ENCODE measurements at regions not wholly inside any gene's neighbourhood (a gene's known extent, or its start where the extent isn't known, plus 50 kb on each side); places are given as distances from the start of the nearest gene placed in this dataset.
"Not testable (repeated sequence)": the region's sequence is repeated elsewhere in the genome, so short reads cannot be mapped to it uniquely, and the experiment has no call there.

GRCh38 chr14:106115401-106115800 lies 589.0 kb downstream of the TMEM121 start:
- Histone ChIP-seq H3K4me3 (ENCODE audit: low read depth, low read length) (no peak overlapping the region), H3K9me3 (ENCODE audit: control insufficient read depth, insufficient read depth, low read depth, low read length) (peaks cover 21% of the 10 kb centered on the region; the same call in 1 of the 2 replicates), H3K27me3 (ENCODE audit: control insufficient read depth, insufficient read depth, low read length) (peaks cover 6% of the 10 kb centered on the region; the same call in 1 of the 2 replicates), H3K36me3 (ENCODE audit: control insufficient read depth, insufficient read depth, low read length) (no peaks in the 10 kb centered on the region), H3K27ac (ENCODE audit: low read depth, low read length) (no peak overlapping the region), H3K4me1 (ENCODE audit: control insufficient read depth, insufficient read depth, low read length) (no peaks in the 10 kb centered on the region), H3K9ac (ENCODE audit: low read length) (no peak overlapping the region)

GRCh38 chr14:106116339-106116930 lies 590.1 kb downstream of the TMEM121 start:
- H3K36me3 ChIP-seq (ENCODE audit: control insufficient read depth, insufficient read depth, low read length); H3K27me3 ChIP-seq (ENCODE audit: control insufficient read depth, insufficient read depth, low read length); H3K9ac ChIP-seq (ENCODE audit: low read length); H3K27ac ChIP-seq (ENCODE audit: low read depth, low read length); H3K4me3 ChIP-seq (ENCODE audit: low read depth, low read length); H3K4me1 ChIP-seq (ENCODE audit: control insufficient read depth, insufficient read depth, low read length): not testable (repeated sequence)
- H3K9me3 ChIP-seq (ENCODE audit: control insufficient read depth, insufficient read depth, low read depth, low read length) = peaks cover 27% of the 10 kb centered on the region; the same call in 1 of the 2 replicates

GRCh38 chr14:106120101-106120500 lies 593.7 kb downstream of the TMEM121 start:
- H3K4me1 ChIP-seq (ENCODE audit: control insufficient read depth, insufficient read depth, low read length) = no peaks in the 10 kb centered on the region
- no peak overlapping the region for H3K4me3 ChIP-seq (ENCODE audit: low read depth, low read length)
- no peaks in the 10 kb centered on the region for H3K36me3 ChIP-seq (ENCODE audit: control insufficient read depth, insufficient read depth, low read length)
- no peak overlapping the region for H3K27ac ChIP-seq (ENCODE audit: low read depth, low read length)
- H3K9ac ChIP-seq (ENCODE audit: low read length) = no peak overlapping the region
- H3K9me3 ChIP-seq (ENCODE audit: control insufficient read depth, insufficient read depth, low read depth, low read length) = peaks cover 39% of the 10 kb centered on the region; the same call in 1 of the 2 replicates
- peaks cover 10% of the 10 kb centered on the region; the same call in 1 of the 2 replicates for H3K27me3 ChIP-seq (ENCODE audit: control insufficient read depth, insufficient read depth, low read length)

- H3K27me3 ChIP-seq (ENCODE audit: control insufficient read depth, insufficient read depth, low read length) = peaks cover 3% of the 10 kb centered on the region; the same call in 1 of the 2 replicates
- no peak overlapping the region for H3K4me3 ChIP-seq (ENCODE audit: low read depth, low read length)
- H3K4me1 ChIP-seq (ENCODE audit: control insufficient read depth, insufficient read depth, low read length) = no peaks in the 10 kb centered on the region
- no peak overlapping the region for H3K9ac ChIP-seq (ENCODE audit: low read length)
- no peaks in the 10 kb centered on the region for H3K36me3 ChIP-seq (ENCODE audit: control insufficient read depth, insufficient read depth, low read length)
- peaks cover 28% of the 10 kb centered on the region; the same call in 1 of the 2 replicates for H3K9me3 ChIP-seq (ENCODE audit: control insufficient read depth, insufficient read depth, low read depth, low read length)
- no peak overlapping the region for H3K27ac ChIP-seq (ENCODE audit: low read depth, low read length)
Observed at GRCh38 chr14:106129274-106129673, 602.9 kb downstream of the TMEM121 start.

- not testable (repeated sequence) for H3K27ac ChIP-seq (ENCODE audit: low read depth, low read length); H3K27me3 ChIP-seq (ENCODE audit: control insufficient read depth, insufficient read depth, low read length); H3K36me3 ChIP-seq (ENCODE audit: control insufficient read depth, insufficient read depth, low read length); H3K9ac ChIP-seq (ENCODE audit: low read length); H3K4me3 ChIP-seq (ENCODE audit: low read depth, low read length); H3K4me1 ChIP-seq (ENCODE audit: control insufficient read depth, insufficient read depth, low read length)
- H3K9me3 ChIP-seq (ENCODE audit: control insufficient read depth, insufficient read depth, low read depth, low read length) = peaks cover 31% of the 10 kb centered on the region; the same call in 1 of the 2 replicates
Observed at GRCh38 chr14:106129904-106130661, 603.7 kb downstream of the TMEM121 start.

GRCh38 chr14:106133126-106133525 lies 606.7 kb downstream of the TMEM121 start:
- not testable (repeated sequence) for H3K4me3 ChIP-seq (ENCODE audit: low read depth, low read length); H3K27ac ChIP-seq (ENCODE audit: low read depth, low read length); H3K9ac ChIP-seq (ENCODE audit: low read length); H3K36me3 ChIP-seq (ENCODE audit: control insufficient read depth, insufficient read depth, low read length); H3K27me3 ChIP-seq (ENCODE audit: control insufficient read depth, insufficient read depth, low read length); H3K4me1 ChIP-seq (ENCODE audit: control insufficient read depth, insufficient read depth, low read length)
- peaks cover 21% of the 10 kb centered on the region; the same call in 1 of the 2 replicates for H3K9me3 ChIP-seq (ENCODE audit: control insufficient read depth, insufficient read depth, low read depth, low read length)

GRCh38 chr14:106134886-106135285 lies 608.5 kb downstream of the TMEM121 start:
- Histone ChIP-seq H3K9ac (ENCODE audit: low read length) (no peak overlapping the region), H3K9me3 (ENCODE audit: control insufficient read depth, insufficient read depth, low read depth, low read length) (peaks cover 5% of the 10 kb centered on the region; the same call in 1 of the 2 replicates), H3K4me1 (ENCODE audit: control insufficient read depth, insufficient read depth, low read length) (no peaks in the 10 kb centered on the region), H3K27ac (ENCODE audit: low read depth, low read length) (no peak overlapping the region), H3K4me3 (ENCODE audit: low read depth, low read length) (no peak overlapping the region), H3K27me3 (ENCODE audit: control insufficient read depth, insufficient read depth, low read length) (peaks cover 3% of the 10 kb centered on the region; the same call in 1 of the 2 replicates), H3K36me3 (ENCODE audit: control insufficient read depth, insufficient read depth, low read length) (no peaks in the 10 kb centered on the region)

GRCh38 chr14:106141242-106142220 lies 615.1 kb downstream of the TMEM121 start:
- H3K4me1 ChIP-seq (ENCODE audit: control insufficient read depth, insufficient read depth, low read length) = no peaks in the 10 kb centered on the region
- H3K9me3 ChIP-seq (ENCODE audit: control insufficient read depth, insufficient read depth, low read depth, low read length) = peaks cover 27% of the 10 kb centered on the region
- no peak overlapping the region for H3K4me3 ChIP-seq (ENCODE audit: low read depth, low read length)
- H3K27ac ChIP-seq (ENCODE audit: low read depth, low read length) = no peak overlapping the region
- H3K27me3 ChIP-seq (ENCODE audit: control insufficient read depth, insufficient read depth, low read length) = no peaks in the 10 kb centered on the region
- no peak overlapping the region for H3K9ac ChIP-seq (ENCODE audit: low read length)
- H3K36me3 ChIP-seq (ENCODE audit: control insufficient read depth, insufficient read depth, low read length) = no peaks in the 10 kb centered on the region

GRCh38 chr14:106145731-106146130 lies 619.3 kb downstream of the TMEM121 start:
- H3K4me1 ChIP-seq (ENCODE audit: control insufficient read depth, insufficient read depth, low read length); H3K36me3 ChIP-seq (ENCODE audit: control insufficient read depth, insufficient read depth, low read length); H3K4me3 ChIP-seq (ENCODE audit: low read depth, low read length); H3K27me3 ChIP-seq (ENCODE audit: control insufficient read depth, insufficient read depth, low read length); H3K9ac ChIP-seq (ENCODE audit: low read length); H3K27ac ChIP-seq (ENCODE audit: low read depth, low read length): not testable (repeated sequence)
- peaks cover 37% of the 10 kb centered on the region for H3K9me3 ChIP-seq (ENCODE audit: control insufficient read depth, insufficient read depth, low read depth, low read length)

GRCh38 chr14:106153362-106153955 lies 627.1 kb downstream of the TMEM121 start:
- H3K36me3 ChIP-seq (ENCODE audit: control insufficient read depth, insufficient read depth, low read length); H3K27me3 ChIP-seq (ENCODE audit: control insufficient read depth, insufficient read depth, low read length); H3K4me3 ChIP-seq (ENCODE audit: low read depth, low read length); H3K9ac ChIP-seq (ENCODE audit: low read length); H3K4me1 ChIP-seq (ENCODE audit: control insufficient read depth, insufficient read depth, low read length); H3K27ac ChIP-seq (ENCODE audit: low read depth, low read length): not testable (repeated sequence)
- H3K9me3 ChIP-seq (ENCODE audit: control insufficient read depth, insufficient read depth, low read depth, low read length) = peaks cover 35% of the 10 kb centered on the region; the same call in 1 of the 2 replicates

Data from HUES6 (cell line).